NCI-H1417 (cell line): ENCODE measurements at regions not wholly inside any gene's neighbourhood (a gene's known extent, or its start where the extent isn't known, plus 50 kb on each side); places are given as distances from the start of the nearest gene placed in this dataset.

Source experiments
- DNase-seq, 3 experiments: peaks; one replicate each; lab custom pipeline; 2025; lab: John Stamatoyannopoulos, UW

DNA sequence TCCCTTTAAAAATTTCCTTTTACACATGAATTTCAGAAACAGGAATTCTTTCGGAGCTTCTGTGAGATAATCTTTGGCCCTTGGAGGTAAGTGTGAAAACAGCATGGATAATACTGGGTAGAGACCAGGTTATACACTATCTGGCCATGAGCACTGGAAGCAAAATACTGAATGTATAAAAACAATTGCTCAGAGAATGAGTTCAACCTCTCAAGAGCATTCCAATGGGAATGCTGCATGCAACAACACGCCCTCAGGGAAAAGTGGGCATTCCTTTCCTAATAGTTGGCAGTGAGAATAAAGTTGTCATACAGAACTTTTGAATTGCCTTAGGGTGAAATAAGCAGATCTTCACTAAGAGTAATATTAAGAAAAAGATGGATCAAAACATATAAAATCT, 574.8 kb upstream of the DIPK2B start:
- no peak for DNase-seq

DNA sequence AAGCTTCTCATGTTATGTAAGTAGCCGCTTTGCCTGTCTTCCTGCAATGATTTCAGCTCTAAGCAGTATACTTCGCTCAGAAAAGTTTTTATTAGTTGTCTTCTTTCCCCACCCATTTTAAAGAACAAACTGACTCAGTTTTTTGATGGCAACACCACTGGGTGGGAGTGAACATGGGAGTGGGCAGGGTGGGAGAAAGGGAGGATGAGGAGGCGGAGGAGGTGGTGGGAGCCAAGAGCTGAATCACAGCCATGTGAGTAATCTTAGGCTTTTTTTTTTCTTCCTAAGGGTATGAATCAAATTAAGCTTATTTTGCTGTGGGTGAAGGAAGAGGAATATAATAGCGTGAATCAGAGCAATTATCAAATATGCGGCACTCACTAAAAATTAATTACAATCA, 574.3 kb upstream of the DIPK2B start:
- no peak for DNase-seq

DNA sequence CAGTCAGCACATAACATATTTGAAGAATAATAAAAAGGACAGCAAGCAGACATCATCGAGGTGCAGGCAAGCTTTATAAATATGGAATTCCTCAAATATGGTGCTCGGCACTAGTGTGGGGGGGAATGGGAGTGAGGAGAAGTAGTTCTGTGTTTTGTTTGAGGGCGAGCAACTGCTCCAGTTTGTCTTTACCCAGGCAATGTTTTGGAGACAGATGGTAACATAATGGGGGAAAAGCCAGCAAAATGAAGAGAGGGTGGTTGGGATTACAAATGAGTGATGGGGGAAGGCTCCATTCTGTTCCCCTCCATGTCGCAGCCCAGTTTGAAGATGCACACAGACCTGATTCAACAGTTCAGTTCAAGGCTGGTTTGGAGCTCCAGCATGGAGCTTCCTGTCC, 572.9 kb upstream of the DIPK2B start:
- DNase-seq: no peak

DNA sequence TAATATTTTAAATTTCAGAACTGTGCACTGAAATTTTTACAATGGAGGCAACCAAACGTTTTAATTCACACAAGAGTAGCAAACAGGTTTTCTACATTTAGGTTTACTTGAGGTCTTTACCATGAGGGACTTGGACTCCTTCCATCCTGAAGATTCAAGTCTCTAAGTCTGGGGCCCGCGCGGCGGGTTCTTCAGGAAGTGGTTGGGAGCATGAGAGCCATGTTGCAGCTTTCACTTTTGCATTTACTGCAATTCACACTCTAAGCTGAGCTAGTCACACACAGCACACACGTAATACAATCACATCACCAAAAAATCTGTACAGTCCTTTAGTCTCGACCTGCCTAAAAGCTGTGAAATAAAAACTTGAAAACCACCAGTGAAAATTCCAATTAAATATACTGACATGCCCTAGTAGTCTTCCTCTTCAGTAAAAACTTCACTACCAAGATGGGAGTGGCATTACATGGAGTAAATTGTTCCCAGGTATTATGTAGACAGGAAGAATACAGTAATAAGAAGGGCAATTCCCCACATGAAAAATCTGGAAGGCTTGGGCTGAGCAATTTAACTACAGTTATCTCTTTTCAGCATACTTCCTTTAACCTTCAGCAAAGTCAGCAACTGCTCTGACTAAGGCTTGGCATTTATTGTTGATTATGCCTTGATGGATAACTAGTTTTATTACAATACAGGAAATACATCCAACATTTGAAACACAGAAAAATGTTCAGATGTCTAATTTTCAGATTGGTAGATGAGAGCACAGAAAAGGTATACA, 571.1 kb upstream of the DIPK2B start:
- DNase-seq: no peak

DNA sequence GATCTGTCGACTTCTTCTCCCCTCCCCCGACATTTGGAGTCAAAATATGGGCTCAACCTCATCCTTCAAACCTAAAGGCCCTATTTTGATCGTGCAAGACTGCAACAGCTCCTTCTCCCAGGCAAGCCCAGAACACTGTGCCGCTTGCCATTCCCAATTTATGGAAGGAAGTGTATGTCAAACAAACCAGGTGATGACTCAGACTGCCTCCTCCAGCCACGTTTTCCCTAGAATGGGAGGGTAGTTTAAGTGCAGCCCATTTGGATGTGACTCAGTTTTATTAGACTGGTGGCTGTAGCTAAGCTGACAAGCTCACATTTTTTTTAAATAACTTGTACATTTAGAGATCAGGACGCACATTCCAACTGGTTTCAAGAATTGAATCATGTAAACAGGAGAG, 570.4 kb upstream of the DIPK2B start:
- peak in 2 of 3 experiments; percentile 4 to 28 for DNase-seq

DNA sequence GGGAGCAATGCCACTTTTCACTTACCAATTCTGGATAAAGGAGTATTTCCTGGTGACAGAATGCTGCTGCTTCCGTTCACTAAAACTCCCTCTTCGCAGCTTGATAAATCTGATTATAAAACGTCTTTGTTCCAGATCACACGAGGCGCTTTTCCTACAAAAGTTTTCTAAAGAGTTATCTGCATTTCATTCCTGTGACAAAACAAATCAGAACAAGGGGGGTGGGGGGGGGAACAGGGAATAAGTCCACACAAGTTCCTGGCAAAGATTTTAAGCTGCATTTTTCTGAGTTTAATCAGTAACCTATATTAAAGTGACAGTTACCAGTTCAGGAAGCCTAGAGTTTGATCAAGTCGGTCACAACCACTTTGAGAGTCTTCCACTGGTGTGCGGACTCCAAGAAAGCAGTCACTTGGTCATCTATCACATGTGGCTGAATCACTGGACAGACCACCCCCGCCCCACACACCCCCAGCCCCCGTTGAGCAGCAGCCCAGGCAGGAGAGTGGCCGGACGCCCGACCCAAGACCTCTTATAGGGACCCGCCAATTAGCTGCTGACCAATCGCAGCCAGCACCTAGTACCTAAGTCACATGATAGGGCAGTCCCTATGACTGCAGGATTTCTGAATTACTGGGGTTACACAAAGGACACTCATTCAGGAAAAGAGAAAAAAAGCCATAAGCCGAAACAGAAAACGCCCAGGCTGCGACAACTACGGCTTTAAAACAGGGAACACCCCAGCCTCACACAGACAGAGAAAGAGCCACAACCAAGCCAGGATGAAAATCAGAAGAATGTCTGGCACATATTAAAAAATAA, 569.3 kb upstream of the DIPK2B start:
- no peak for DNase-seq

DNA sequence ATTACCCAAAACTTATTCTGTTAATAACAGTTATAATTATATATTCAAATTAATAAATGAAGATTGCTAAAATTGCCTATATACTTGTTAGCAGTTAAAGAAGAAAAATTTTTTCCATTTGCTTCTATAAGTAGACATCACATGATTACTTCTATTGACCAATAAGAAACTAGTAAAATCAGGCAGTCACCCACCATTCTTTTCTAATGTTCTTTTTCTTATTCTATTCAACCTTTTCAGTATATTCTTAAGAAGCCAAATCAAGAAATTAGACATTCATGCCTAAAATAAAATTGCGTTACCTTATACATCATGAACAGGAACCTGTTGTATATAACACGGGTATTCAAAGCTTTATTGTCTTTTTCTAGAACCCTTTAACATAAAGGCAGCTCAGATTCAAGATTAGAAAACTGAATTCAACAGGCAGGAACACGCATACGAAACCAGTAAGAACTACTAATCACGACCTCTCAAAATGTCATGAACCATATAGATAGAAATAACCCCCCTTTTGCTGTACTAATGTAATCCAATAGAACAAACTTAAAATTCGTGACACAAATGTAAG, 568.1 kb upstream of the DIPK2B start:
- no peak for DNase-seq

DNA sequence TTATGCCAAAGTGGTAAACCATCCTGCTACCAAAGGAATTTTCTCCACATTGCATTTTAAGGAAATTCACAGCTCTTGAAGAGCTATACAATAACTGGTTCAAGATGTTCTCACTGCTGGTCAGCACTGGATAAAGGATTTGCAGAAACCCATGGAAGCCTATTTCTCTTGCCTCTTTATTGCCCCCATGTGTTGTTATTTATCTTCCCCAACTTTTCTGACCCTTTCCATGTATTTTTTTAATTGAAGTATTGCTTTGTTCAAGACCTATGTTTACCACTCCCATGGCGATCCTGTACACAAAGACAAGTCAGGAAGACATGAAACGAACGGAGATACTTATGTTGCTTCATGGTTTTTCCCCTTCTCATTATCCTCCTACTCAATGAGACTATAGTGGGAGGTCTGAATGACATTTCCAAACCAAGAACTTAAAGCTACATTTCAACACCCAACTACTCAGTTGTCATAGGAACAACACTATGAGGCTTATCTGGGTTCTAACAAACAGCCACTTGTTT, 566.4 kb upstream of the DIPK2B start:
- no peak for DNase-seq

DNA sequence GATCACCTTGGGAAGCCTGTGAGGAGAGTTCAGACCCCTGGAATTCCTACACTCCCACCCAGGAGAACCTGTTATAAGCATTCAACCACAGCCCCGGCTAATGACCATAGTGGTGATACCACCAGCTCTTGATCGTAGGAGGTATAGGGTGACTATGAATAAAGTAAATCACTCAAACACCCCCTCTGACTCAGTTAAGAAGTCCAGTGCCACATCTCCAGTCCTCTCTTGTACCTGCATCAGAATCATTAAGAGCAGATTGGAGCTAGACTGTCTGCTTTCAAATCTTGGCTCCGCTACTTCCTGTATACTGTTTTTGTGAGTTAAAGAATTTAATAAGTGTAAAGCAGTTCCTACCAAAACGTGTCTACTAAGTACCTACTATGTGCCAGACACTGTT, 565.1 kb upstream of the DIPK2B start:
- no peak for DNase-seq

DNA sequence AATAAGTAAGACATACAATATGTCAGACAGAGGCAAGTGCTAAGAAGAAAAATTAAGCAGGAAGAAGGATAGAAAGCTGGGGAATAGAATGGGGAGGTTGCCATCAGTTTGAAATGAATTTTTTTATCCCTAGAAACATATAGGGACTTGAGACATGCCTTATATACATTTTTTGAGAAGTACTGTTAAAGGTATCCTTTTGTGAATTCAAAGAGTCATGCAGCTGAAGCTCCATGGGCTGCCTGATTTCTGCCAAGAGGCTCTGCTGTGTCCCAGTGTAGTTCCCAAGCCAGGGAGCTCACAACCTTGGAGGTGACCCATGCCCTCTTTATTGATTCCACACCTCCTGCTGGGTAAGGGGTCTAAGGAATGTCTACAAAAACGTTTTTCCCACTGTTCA, 564.6 kb upstream of the DIPK2B start:
- DNase-seq: no peak

DNA sequence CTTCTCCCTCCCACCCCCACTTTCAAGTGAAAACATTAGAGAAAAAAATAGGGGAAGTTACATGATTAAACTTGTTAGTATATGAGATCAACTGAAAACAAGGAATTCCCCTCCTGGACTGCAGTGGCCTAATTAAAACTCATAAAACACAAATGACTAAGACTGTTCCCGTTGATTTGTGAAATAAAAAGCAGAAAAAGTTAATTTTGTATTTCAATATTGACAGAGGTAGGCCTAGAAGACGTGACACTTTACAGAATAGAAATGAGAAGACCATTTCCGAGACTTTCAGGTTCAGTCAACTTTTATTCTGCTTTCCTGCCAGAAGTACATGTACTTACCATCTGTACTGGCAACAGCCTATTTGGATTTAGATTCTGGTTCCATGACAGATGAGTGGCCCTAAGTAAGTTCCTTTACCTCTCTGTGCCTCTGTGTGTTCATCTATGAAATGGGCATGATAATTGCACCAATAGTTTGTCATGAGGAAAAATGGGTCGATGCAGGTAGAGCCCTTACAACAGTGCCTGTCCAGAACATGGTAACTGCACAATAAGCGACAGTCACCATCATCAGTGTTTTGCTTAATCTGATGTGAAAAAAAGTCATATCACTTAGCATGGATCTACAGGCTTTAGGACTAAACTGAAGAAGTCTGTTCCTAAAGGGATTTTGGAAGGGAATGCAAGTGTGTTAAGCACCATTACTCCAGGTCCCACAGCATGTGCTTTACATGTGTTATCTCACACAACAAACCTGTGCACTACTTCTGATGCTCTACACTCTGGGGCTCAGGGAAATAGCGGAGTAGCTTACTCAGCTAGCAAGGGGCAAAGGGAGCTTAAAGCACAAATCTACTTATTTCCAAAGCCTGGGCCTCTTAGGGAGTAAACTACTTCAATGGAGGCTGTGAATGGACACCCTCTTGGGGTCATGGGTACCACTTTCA, 562.3 kb upstream of the DIPK2B start:
- DNase-seq: no peak

DNA sequence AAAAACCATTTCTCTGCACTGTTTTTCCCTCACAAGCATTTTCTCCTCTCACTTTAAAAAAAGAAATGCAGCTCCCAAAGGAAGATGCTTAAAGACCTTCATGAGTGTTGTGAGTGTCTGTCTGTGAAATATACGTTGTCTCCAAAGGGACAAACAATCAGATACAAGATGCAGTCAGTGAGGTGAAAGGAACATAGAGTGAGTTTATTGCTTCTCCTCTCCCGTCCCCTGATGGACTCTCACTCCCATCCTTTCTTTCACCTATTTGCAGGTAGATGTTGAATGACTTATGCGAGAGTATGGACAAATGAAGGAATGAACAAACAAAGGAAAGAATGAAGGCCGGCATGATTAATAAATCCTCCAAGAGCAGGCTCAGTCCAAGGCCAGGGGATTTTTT, 561.2 kb upstream of the DIPK2B start:
- DNase-seq: no peak

DNA sequence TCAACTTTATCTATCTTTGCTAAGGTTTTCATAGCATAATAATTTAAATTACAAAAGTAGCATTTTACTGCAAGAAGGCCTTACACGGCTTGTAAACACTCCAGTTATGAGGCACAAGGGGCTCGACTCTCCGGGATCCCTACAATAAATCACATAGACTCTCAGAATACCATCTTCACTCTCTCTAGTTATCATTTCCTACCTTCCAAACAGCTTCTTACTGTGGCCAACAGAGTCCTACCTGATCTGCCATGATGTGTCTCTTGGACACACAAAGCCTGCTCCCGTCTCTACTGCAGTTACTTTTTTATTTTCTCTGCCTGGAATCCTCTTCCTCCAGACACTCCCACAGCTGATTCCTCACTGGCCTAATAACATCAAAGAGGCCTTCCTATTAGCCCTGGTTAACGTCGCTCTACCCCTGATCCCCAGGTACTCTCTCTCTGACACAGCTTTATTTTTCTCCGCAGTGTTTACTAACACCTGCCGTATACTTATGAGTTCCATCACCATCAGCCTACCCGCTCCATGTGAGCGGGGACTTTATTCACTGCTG, 559.6 kb upstream of the DIPK2B start:
- DNase-seq: no peak

DNA sequence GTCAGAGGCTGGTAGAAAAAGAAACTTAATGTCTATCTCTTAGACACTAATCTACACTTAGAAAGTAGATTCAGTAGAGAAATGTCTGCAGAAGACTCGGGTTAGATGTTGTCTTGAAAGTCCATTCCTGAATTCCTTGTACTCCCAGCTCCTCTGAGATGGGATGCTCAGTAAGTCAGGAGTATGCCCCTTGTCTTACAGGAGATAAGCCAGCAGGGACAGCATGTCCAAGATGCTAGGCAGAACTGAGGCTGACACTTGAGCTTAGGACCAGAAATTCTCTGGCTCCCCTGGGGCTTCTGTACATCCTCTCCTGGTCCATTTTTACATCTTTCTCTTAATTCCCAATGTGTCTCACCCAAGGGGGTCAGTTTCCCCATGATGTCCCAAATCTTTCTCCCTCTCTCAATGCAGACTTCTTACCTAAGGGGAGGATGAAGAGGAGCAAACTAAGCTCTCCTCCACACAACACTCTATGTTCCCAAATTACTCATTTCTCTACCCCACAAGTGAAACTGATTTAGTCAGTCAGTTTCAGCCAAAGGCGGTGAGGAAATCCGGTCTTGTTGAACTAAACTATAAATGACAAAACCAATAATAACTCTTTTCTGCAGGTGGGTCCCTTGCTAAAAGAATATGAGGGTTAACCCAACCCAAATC, 558.2 kb upstream of the DIPK2B start:
- DNase-seq: no peak

DNA sequence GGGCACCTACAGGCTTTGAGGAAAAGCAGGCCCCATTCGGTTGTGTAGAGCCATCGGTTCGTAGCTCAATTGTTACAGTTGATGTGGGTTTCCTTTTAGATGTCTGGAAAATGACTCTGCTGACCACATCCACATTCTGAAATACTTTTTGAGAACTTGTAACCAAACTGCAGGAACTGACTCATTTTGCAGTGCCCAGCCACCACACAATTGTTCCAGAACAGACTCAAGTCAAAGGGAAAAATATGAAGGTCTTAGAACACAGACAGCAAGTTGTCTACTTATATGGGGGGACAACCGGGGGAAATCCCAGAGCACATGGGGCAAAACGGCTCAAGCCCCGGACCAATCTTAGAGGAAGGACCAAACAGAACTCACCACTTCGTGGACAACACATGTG, 557.6 kb upstream of the DIPK2B start:
- DNase-seq: no peak

DNA sequence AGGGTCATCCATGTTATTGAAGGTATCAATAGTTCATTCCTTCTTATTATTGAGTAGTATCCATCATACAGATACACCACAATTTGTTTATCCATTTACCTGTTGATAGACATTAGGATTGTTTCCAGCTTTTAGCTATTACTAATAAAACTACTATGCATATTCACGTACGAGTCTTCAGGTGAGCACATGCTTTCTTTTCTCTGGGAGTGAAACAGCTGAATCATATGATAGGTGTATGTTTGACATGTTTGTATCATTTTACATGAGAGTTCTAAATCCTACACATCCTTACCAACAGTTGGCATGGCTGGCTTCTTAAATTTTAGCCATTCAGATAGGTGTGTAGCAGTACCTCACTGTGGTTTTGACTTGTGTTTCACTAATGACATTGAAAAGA, 556.6 kb upstream of the DIPK2B start:
- DNase-seq: no peak

DNA sequence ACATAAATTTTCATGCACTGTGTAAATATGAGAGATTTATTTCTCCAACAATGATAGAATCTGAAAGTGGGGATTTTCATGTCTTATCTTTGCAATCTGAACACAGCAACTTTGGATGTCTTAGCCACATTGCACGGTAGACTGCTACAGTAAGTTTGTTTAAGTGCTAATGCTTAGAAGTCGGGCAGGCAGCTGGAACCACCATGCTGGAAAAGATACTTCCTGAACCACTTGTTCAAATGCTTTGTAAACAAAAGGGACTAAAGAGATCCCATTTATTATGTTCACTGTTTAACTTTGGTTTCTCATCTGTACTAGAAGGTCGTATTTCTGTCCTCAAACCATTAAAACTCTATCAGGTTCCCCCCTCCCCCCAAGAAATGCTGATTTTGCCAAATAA, 555.9 kb upstream of the DIPK2B start:
- DNase-seq: peak; percentile 26 to 86 (median 48)

DNA sequence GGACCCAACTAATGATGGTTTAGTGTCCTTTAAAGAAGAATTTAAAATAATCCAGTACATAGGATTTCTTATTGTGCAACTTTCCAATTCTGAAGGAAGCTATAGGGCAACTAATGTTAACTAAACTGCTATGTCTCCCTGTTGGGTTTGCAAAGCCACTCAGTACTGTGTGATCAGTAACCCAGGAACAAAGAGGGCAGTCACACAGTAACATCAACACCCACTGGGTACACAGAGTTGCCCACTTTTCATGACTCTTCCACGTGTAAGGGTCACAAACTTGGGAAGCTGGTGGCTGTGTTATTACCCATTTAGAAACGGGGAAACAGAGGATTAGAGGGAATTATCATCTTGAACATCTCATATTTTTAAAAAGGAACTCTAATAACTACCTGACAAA, 555.0 kb upstream of the DIPK2B start:
- peak in 1 of 3 experiments; percentile 44 for DNase-seq

DNA sequence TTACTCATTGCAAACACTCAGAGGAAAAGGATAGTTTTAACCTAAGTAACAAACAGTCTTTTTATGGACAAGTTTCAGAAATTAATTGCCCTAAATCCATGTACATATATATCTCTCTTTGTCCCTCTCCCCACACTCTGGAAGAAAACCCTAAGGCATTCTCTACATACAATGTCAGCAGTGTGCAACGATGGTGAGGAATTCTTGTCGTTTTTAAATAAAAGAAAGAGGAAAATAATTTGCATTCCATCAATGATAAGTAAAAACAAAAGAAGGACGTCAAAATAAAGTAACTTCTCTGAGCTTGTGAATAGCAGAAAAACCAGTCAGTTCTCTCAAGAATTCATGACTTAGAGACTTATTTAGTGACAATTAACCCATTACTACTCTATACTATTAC, 550.5 kb upstream of the DIPK2B start:
- no peak for DNase-seq

DNA sequence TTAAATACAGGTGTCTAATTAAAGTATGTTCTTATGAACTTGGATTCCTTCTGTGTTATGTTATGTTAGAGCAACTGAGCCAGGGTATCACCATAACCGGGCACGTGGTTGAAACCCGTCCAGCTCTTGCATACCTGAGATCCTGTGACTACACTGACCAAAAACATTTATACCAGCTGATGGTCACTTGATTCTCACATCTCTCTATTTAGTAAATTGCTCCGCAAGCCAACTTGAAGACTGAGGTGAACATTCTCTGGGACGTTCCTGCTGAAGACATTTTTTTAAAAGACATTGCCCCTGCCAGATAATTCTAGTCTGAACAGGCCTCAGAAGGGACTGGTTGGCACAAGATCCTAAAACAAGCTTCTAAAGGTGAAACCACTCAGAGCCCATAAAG, 550.0 kb upstream of the DIPK2B start:
- no peak for DNase-seq

DNA sequence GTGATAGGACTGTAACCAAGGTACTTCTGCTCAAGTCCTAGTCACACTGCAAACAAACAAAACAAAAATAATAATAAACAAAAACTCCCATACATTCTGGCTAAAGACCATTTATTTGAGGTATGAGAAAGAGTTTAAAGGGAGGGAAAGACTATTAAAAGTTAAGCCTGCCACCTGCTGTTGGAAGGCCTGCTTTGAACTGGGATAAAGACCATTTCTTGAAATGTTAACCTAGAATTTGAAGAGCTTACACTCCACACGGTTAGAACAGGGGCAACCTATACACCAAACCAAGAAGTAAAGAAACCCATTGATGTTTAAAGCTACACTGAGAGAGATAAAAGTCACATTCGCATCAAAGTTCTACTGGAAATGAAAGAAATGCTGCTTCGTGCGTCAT, 548.7 kb upstream of the DIPK2B start:
- DNase-seq: no peak
